CD1c-positive myeloid dendritic cell (primary cell): ENCODE measurements at regions not wholly inside any gene's neighbourhood (a gene's known extent, or its start where the extent isn't known, plus 50 kb on each side); places are given as distances from the start of the nearest gene placed in this dataset.
"Not testable (repeated sequence)": the region's sequence is repeated elsewhere in the genome, so short reads cannot be mapped to it uniquely, and the experiment has no call there.

Source experiments
- DNase-seq: peaks from one replicate; pipeline ENCODE4 v3.0.0-alpha.2; 2016; ENCODE audit errors: extremely low spot score

DNA sequence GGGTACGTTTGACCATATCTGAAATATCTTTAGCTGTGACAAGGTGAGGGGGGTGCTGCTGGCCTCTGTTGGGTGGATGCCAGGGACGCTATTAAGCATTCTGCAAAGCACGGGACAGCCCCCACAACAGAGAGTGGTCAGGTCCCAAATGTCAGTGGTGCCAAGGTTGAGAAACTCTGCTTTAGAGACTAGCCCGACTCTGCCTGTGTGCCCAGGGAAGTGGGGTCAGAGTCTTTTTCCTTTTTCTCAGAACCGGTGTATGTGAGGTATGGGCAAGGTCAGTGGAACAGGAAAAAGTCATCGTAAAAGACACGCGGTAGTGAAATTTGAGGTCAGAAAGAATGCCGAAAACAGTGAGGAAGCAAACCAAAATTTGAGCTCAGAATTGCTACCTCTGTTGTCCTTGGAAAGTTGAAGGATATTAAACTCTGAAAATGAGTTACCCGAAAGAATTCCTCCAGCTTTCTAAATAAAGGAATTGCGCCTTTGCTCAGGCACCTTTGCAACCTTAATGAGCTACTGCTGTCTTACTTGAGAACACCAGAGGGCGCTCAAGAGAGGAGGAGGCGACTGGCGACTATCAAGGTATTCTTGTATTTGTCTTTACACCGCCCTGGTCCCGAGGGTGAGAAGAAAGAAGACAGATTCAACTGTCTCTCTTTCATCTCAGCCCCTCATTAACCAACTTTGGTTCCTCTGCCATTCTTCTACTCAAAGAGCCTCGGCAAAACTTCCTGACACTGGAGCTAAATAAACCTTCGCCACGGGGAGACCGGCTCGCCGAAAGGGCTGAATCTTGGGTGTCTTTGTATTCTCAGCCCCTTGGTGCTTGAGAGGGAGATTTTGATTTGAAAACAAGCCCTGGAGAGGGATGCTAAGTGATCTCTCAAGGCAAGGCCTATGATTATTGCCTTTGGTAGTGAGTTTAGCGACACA is 85.4 kb upstream of the OLIG2 start:
- DNase-seq = peak; percentile 62

- DNase-seq = no peak
Measured at GRCh38 chr21:32941263-32941662, 84.5 kb upstream of the OLIG2 start.

DNA sequence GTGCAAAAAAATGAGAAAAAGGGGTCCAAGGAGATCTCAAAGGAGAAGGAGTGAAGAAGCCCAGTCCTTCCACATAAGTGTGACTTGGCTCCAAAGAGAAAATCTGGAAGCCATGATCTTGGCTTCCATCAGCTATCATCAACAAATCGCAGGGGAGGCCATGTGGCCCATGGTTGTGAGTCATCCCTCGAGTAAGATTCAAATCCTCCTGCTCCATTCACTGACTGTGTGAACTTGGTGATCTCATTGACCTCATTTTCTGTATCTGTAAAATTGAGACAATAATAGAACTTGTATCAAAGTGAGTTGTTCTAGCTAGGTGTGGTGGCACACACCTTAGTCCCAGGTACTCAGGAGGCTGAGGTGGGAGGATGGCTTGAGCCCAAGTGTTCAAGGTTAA is 79.1 kb upstream of the OLIG2 start:
- DNase-seq = no peak

DNA sequence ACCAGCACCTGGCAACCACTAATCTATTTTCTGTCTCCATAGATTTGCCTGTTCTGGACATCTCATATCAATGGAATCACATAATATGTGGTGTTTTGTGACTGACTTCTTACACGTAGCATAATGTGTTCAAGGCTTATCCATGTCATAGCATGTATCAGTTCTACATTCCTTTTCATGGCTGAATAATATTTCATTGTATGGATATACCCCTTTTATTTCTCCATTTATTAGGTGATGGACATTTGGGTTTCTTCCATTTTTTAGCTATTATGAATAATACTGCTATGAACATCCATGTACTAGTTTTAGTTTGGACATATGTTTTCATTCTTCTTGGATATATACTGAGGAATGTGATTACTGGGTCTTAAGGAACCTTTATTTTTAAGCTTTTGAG is 78.0 kb upstream of the OLIG2 start:
- no peak for DNase-seq

DNA sequence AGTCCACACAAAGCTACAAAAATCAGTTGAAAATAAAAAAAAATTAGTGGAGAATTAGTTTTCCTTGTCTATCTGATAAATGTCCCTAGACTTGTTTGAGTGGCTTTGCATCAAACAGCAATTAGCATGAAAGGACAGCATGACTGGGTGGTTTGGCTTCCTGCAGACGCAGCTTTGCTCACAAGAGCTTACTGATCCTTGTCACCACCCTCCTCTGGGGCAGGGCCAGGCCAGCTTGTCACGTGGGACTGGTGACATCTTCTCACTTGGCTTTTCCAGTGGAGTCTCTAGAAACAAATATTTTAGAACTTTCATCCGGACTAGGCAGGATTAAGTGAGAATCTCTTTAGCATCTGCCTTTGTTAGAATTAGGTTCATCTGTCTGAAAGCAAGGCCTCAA is 76.0 kb upstream of the OLIG2 start:
- DNase-seq = no peak

DNA sequence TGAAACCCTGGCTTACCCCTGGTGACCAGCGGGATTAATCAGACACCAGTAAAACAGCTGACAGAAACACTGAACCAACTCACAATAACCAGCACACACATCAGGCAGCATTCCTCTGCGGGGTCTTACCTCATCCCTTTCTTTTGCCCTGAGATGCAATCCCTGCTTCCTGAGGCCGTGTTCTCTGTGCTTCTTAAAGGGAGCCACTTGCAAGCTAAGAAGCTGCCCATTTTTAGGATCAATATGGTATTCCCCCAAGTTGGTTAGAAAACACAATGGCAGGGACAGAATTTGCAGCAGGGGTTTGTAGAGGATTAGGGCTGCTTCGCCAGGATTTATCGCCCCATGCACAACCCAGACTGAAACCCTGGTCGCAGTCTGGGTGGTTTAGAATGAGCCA is 74.7 kb upstream of the OLIG2 start:
- DNase-seq = no peak

GRCh38 chr21:32954353-32954752 is 71.4 kb upstream of the OLIG2 start:
- DNase-seq = no peak

DNA sequence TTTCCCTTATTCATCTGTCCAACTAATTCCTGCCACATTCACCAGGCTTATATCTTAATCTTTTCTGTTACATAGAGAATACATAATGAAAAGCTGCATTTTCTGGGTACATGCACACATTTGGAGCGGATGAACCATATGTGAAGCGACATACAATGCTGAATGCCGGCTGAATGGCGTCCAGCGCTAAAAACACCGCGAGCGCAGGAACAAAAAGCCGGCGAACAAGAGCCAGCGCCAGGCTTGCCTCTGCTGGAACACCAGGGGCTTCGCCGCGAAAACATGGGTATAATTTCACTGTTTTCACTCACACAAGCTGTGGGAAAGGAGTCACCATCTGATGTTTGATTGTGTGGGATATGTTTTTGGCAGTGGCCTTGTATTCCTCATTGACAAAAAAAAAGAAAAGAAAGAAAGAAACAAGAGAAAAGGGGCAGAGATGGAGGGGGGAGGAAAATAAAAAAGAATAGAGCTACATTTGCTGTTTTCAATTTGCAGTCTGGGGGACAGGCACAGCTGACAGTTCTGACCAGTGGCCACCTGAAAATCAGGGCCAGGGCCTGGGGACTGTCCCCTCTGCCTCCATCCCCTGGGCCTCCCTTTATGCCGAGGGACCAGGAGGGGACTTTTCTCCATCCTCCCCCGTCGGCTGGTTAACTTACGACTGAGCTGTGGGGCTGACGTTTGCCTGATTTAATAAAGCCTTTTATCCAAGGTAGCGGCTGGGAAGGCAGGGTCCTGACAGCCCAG is 70.2 kb upstream of the OLIG2 start:
- DNase-seq = no peak

DNA sequence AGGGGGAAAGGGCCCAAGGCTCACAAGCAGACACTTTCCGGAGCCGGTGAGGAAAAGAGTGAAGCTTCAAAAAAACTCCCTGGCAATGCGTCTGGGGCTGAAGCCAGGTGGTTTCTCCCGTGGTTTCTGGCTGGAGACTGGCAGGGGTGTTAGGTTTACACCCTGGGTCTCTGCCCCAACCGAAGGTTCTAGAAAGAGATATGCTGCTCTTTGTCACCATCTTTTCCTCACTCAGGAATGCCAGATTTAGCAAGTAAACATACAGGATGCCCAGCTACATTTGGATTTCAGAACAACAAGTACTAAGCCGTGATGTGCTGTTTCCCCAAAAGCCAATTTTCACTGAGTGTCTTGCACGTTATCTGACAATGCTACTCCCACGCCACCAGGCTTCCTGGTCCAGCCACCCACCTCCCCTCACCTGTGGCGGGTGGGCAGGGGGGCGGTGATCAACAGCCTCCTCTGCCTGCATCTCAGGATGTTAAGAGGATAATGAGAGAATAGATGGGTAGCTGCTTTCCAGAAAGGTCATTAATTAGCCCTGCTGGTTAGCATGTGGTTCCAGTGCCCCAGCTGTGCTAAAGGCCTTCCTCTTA is 69.6 kb upstream of the OLIG2 start:
- no peak for DNase-seq

DNA sequence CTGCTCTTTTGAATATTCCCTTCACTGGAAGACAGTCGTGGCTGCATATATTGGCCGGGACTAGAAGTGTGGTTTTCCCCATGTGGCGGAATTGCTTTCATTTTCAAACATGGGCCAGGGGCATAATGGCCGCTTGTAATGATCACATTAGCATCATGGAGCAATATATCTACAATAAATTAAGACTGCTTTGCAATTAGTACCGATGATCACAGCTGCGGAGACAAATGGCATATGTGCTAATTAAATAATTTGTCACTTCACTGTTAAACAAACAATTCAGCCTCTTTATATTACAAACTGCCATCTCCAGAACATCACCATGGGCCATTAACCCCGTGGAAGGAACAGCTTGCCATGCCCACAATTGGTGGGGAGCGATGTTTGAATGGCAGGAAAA is 68.2 kb upstream of the OLIG2 start:
- DNase-seq = no peak

GRCh38 chr21:32958288-32959002 is 67.3 kb upstream of the OLIG2 start:
- DNase-seq = no peak

DNA sequence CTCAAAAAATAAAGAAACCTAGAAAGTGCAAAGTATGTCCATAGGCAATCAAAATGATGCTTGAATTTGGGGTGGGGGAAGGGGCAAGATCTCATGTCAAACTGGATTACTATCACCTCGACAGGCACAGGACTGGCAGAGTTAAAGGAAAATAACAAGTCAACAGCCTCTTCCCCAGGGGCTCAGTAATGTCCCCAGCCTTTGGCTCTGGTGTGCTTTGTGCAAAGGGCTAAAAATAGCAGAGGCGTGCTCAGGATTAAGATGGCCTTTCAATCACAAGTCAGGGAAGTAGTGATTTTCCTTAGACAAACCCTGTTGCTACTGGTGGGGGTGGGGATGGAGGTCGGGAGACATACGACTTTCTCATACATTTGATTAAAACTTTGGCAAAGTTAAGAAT is 63.5 kb upstream of the OLIG2 start:
- DNase-seq = no peak

DNA sequence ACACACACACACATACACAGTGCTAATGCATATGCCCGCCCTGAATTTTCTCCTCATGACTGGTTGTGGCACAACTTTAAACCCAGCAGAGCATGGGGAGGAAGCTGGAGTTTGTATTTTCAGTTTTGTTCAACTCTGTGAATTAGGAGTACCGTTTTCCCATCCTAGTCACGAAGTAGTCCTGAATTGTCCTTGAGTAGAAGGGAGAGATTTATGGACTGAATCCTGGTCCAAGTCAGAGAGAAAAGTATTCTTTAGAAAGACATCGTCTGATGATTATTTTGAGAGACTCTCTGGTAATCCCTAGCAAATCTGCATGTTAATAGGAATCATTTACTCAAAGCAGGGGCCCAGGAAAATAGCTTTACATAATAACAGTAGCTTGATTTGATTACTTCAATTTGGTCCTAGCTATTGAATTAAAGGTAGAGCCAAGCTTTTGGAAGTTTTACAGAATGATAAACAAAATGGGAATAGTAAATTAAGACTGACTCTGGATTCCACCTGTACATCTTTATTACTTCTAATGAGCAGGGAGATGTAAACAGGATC is 60.5 kb upstream of the OLIG2 start:
- no peak for DNase-seq

DNA sequence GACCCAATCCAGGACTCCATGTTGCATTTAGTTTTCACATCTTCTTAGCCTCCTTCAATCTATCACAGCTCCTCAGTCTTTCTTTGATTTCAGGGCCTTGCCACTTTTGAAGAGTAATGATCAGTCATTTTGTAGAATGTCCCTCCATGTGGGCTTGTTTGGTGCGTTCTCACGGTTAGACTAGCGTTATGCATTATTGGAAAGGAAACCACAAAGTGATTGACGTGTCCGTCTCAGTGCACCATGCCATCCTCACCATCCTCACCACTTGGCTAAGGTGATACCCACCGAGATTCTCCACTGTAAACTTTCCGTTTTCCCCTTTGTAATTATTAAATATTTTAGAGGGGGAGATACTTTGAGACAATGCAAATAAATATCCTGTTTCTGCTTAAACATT is 59.6 kb upstream of the OLIG2 start:
- DNase-seq = no peak

- not testable (repeated sequence) for DNase-seq
Measured at GRCh38 chr21:32968103-32968502, 57.6 kb upstream of the OLIG2 start.

GRCh38 chr21:32974653-32975052 is 51.1 kb upstream of the OLIG2 start:
- DNase-seq = no peak

- DNase-seq = peak; percentile 31
Measured at GRCh38 chr21:32975811-32976431, 49.8 kb upstream of the OLIG2 start.
